ENCODE measurements at regions not wholly inside any gene's neighbourhood (a gene's known extent, or its start where the extent isn't known, plus 50 kb on each side); places are given as distances from the start of the nearest gene placed in this dataset.

DNA sequence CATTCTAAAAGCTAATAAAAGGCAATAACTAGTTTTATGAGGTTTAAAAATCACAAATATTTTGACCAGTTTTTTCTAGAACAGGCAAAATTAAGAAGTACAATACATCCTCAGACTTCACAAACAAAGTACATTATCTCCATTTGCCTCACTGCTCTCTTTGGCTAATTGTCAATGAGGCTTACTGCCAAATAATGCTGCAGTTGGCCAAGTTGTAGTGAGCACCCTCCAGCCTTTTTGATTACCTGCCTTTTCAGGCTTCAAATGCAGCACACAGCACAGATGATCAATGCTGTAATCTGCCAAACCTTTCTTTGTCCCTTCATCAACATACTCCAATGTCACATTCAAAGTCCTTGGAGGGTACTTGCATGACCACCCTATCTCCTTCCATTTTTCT, 605.2 kb downstream of the KLHL13 start:
- no peak for TF ChIP-seq CTCF (IDR thresholded peaks at IDR 0.05; ENCODE audit: borderline replicate concordance, insufficient read depth, low read depth, low read length)
- no peak overlapping the region for H3K4me3 ChIP-seq (ENCODE audit: low read depth, low read length)

DNA sequence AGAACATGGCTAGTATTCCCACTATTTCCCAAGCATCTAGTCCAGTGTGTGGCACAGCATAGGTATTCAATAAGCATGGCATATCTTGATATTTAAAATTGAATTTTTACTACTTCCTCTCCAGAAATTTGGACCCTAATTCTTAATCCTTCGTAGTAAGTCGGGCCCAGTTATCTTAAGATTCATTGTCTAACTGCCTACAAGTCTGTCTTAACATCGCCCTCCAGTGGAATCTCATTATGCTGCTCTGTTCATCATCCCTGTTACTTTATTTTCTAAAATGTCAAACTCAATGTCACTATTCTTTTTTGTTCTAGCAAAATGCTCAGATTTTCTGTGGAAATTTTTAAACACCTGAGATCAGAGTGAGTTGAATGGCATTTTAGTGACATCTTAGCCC, 606.2 kb downstream of the KLHL13 start:
- no peak overlapping the region for H3K4me3 ChIP-seq (ENCODE audit: low read depth, low read length)
- TF ChIP-seq CTCF (IDR thresholded peaks at IDR 0.05; ENCODE audit: borderline replicate concordance, insufficient read depth, low read depth, low read length): no peak

GRCh38 chrX:117508021-117508420, 608.6 kb downstream of the KLHL13 start:
- no peak for TF ChIP-seq CTCF (IDR thresholded peaks at IDR 0.05; ENCODE audit: borderline replicate concordance, insufficient read depth, low read depth, low read length)
- no peak overlapping the region for H3K4me3 ChIP-seq (ENCODE audit: low read depth, low read length)

DNA sequence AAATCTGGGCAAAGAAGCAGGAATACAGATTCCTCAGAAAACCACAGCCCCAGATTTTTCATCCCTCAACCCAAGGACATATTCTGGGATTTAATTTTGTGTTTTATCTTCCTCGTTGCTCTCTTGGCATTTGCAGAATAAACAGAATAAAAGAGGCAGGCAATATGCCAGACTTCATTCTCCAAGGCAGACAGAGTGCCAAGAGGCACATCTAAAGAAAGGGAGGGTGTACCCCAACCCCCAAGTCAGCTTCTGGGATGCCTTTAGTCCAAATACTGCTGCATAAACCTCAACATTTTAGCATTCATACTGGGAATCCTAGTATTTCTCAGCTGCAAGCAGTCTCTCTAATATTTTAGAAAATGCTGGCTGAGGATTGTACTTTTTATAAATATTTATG, 629.2 kb downstream of the KLHL13 start:
- TF ChIP-seq CTCF (IDR thresholded peaks at IDR 0.05; ENCODE audit: borderline replicate concordance, insufficient read depth, low read depth, low read length): no peak
- no peak overlapping the region for H3K4me3 ChIP-seq (ENCODE audit: low read depth, low read length)

- no peak for TF ChIP-seq CTCF (IDR thresholded peaks at IDR 0.05; ENCODE audit: borderline replicate concordance, insufficient read depth, low read depth, low read length)
- H3K4me3 ChIP-seq (ENCODE audit: low read depth, low read length): no peak overlapping the region
These were observed 632.7 kb downstream of the KLHL13 start for GRCh38 chrX:117483950-117484349.

- TF ChIP-seq CTCF (IDR thresholded peaks at IDR 0.05; ENCODE audit: borderline replicate concordance, insufficient read depth, low read depth, low read length): no peak
- H3K4me3 ChIP-seq (ENCODE audit: low read depth, low read length): no peak overlapping the region
These were observed 658.2 kb downstream of the KLHL13 start for GRCh38 chrX:117458243-117458968.

- no peak for TF ChIP-seq CTCF (IDR thresholded peaks at IDR 0.05; ENCODE audit: borderline replicate concordance, insufficient read depth, low read depth, low read length)
- H3K4me3 ChIP-seq (ENCODE audit: low read depth, low read length): no peak overlapping the region
These were observed 660.8 kb downstream of the KLHL13 start for GRCh38 chrX:117455787-117456186.
